ENCODE measurements at regions not wholly inside any gene's neighbourhood (a gene's known extent, or its start where the extent isn't known, plus 50 kb on each side); places are given as distances from the start of the nearest gene placed in this dataset.

- FAIRE-seq (no peak), ATAC-seq (no peak), DNase-seq (ENCODE audit: low read depth in 1 of 2, low spot score in 1 of 2) (no peak)
- Histone ChIP-seq H3K27ac (no peak overlapping the region), H3K4me1 (no peaks in the 10 kb centered on the region), H3K4me3 (no peak overlapping the region), H3K4me2 (no peak overlapping the region), H3K9me3 (no peaks in the 10 kb centered on the region)
- WGBS (ENCODE audit: missing lambda C conversion rate), result 2% methylated on average over 3 of the region's 3 CpGs
- ChIA-PET CTCF (no interaction called here), POLR2A (no interaction called here)
- TF ChIP-seq REST (IDR thresholded peaks at IDR 0.05) (no peak), EHMT2 (IDR thresholded peaks at IDR 0.05; ENCODE audit: low read depth) (no peak), KDM5A (IDR thresholded peaks at IDR 0.05) (no peak), POLR2AphosphoS2 (conservative IDR thresholded peaks at IDR 0.05; ENCODE audit: low read length) (no peak), RFX5 (IDR thresholded peaks at IDR 0.05) (no peak), FOSL2 (IDR thresholded peaks at IDR 0.05) (no peak), FOSL2 (CRISPR knock-in tag; IDR thresholded peaks at IDR 0.05) (no peak), EHF (CRISPR knock-in tag; IDR thresholded peaks at IDR 0.05) (no peak), BHLHE40 (IDR thresholded peaks at IDR 0.05; ENCODE audit: low read depth, low read length) (no peak), ESRRA (IDR thresholded peaks at IDR 0.05; ENCODE audit: borderline replicate concordance, low read length) (no peak), HES2 (IDR thresholded peaks at IDR 0.05) (no peak), TFCP2L1 (CRISPR knock-in tag; IDR thresholded peaks at IDR 0.05) (no peak), MAX (IDR thresholded peaks at IDR 0.05) (no peak), SREBF2 (IDR thresholded peaks at IDR 0.05) (no peak), POLR2A (IDR thresholded peaks at IDR 0.05; ENCODE audit: low read length) (no peak), NR3C1 (IDR thresholded peaks at IDR 0.05) (no peak), ELK1 (IDR thresholded peaks at IDR 0.05; ENCODE audit: low read depth, low read length) (no peak), RNF2 (IDR thresholded peaks at IDR 0.05; ENCODE audit: borderline replicate concordance, low read depth) (no peak), EP300 (IDR thresholded peaks at IDR 0.05) (no peak)
Measured at GRCh38 chr3:137610723-137611122, 153.4 kb upstream of the SOX14 start.

GRCh38 chr3:137612291-137612690, 151.8 kb upstream of the SOX14 start:
- ChIA-PET POLR2A (no interaction called here), CTCF (no interaction called here)
- WGBS (ENCODE audit: missing lambda C conversion rate), result 3% methylated on average over 3 of the region's 3 CpGs

More at GRCh38 chr3:137612291-137612690, 151.8 kb upstream of the SOX14 start:
- no peak overlapping the region for H3K27ac ChIP-seq
- FAIRE-seq (no peak), DNase-seq (ENCODE audit: low read depth in 1 of 2, low spot score in 1 of 2) (no peak), ATAC-seq (no peak)
- no peaks in the 10 kb centered on the region for H3K9me3 ChIP-seq
- no peak for TF ChIP-seq CTCF (IDR thresholded peaks at IDR 0.05)
- TF ChIP-seq CBX8 (IDR thresholded peaks at IDR 0.05), result no peak
- TF ChIP-seq KDM1A (IDR thresholded peaks at IDR 0.05; ENCODE audit: low read depth), result no peak
- TF ChIP-seq RNF2 (IDR thresholded peaks at IDR 0.05; ENCODE audit: borderline replicate concordance, low read depth), result no peak
- TF ChIP-seq PHF8 (IDR thresholded peaks at IDR 0.05; ENCODE audit: borderline replicate concordance, low read depth), result no peak
- no peak for TF ChIP-seq SMC3 (IDR thresholded peaks at IDR 0.05)
- TF ChIP-seq JUN (IDR thresholded peaks at IDR 0.05), result no peak
- no peak for TF ChIP-seq PBX3 (IDR thresholded peaks at IDR 0.05)
- no peak for TF ChIP-seq HEYL (CRISPR knock-in tag; IDR thresholded peaks at IDR 0.05)
- no peak for TF ChIP-seq ZFP36 (IDR thresholded peaks at IDR 0.05; ENCODE audit: borderline replicate concordance, partially characterized antibody)
- TF ChIP-seq HOXB5 (CRISPR knock-in tag; IDR thresholded peaks at IDR 0.05), result no peak
- no peaks in the 10 kb centered on the region for H3K4me1 ChIP-seq
- H3K4me3 ChIP-seq, result no peak overlapping the region
- no peak overlapping the region for H3K4me2 ChIP-seq

All from A549 (cell line).